ENCODE measurements at regions not wholly inside any gene's neighbourhood (a gene's known extent, or its start where the extent isn't known, plus 50 kb on each side); places are given as distances from the start of the nearest gene placed in this dataset.

GRCh38 chr1:86812286-86812685 lies 101.6 kb downstream of the SELENOF start:
- Histone ChIP-seq H2AFZ (ENCODE audit: low read length) (no peak overlapping the region), H3K79me2 (ENCODE audit: insufficient read depth, low read length) (no peaks in the 10 kb centered on the region), H3K36me3 (ENCODE audit: insufficient read depth, low read length) (no peaks in the 10 kb centered on the region), H3K9me2 (replicated peaks; ENCODE audit: low read depth, low read length) (no peaks in the 10 kb centered on the region), H3K9ac (ENCODE audit: low read depth, low read length, poor library complexity, severe bottlenecking) (no peak overlapping the region), H3F3A (ENCODE audit: low read depth) (no peaks in the 10 kb centered on the region), H3K27me3 (ENCODE audit: insufficient read depth, low read length, poor library complexity, severe bottlenecking) (no peaks in the 10 kb centered on the region), H3K4me2 (ENCODE audit: low read depth, low read length, poor library complexity, severe bottlenecking) (no peak overlapping the region), H3K9me3 (ENCODE audit: insufficient read depth, low read depth, low read length) (no peaks in the 10 kb centered on the region), H3K4me1 (ENCODE audit: insufficient read depth, low read length, poor library complexity, severe bottlenecking) (peaks cover 5% of the 10 kb centered on the region), H3K4me3 (ENCODE audit: low read length, poor library complexity, severe bottlenecking) (no peak overlapping the region), H4K20me1 (ENCODE audit: insufficient read depth, low read length, poor library complexity, severe bottlenecking) (no peaks in the 10 kb centered on the region)
- TF ChIP-seq EZH2phosphoT487 (IDR thresholded peaks at IDR 0.05; ENCODE audit: borderline replicate concordance) (no peak), CTCF (conservative IDR thresholded peaks at IDR 0.05; ENCODE audit: low read length) (no peak)

All from Loucy (cell line).